IMR-90 (cell line): ENCODE measurements at regions not wholly inside any gene's neighbourhood (a gene's known extent, or its start where the extent isn't known, plus 50 kb on each side); places are given as distances from the start of the nearest gene placed in this dataset.

Source experiments
- CTCF ChIP-seq: conservative IDR thresholded peaks from 2 replicates; pipeline ENCODE4 v1.5.1; 2012; ENCODE audit warnings: mild to moderate bottlenecking, low read depth, low read length, improper control_type of control experiment
- MAFK ChIP-seq: IDR thresholded peaks from 2 replicates; pipeline ENCODE4 v1.6.1; 2012; ENCODE audit warnings: low read depth, low read length, improper control_type of control experiment
- POLR2A ChIP-seq: IDR thresholded peaks from 2 replicates; pipeline ENCODE4 v1.6.1; 2012; ENCODE audit warnings: mild to moderate bottlenecking, low read depth, low read length
- RAD21 ChIP-seq: IDR thresholded peaks from 2 replicates; pipeline ENCODE4 v1.6.1; 2012; ENCODE audit warnings: low read length, improper control_type of control experiment

- no peak for TF ChIP-seq RAD21
- no peak for TF ChIP-seq MAFK
- no peak for TF ChIP-seq POLR2A
- no peak for TF ChIP-seq CTCF
Observed at GRCh38 chr2:238761868-238762267, 86.0 kb upstream of the TWIST2 start.
